Osteoblast (primary cell): ENCODE measurements at regions not wholly inside any gene's neighbourhood (a gene's known extent, or its start where the extent isn't known, plus 50 kb on each side); places are given as distances from the start of the nearest gene placed in this dataset.

Experiments used
- DNase-seq: peaks from one replicate; pipeline ENCODE4 v3.0.0; 2011; ENCODE audit warnings: low spot score, mixed read lengths; ENCODE audit not compliant: insufficient read length; ENCODE audit errors: missing footprints
- H2AFZ ChIP-seq: 2 replicates; pipeline ENCODE4 v1.6.0; 2011; ENCODE audit warnings: mild to moderate bottlenecking, low read length
- H3K27ac ChIP-seq: 2 replicates; pipeline ENCODE4 v1.5.1; 2011; ENCODE audit warnings: mild to moderate bottlenecking, low read depth, low read length, moderate library complexity
- H3K27me3 ChIP-seq: 2 replicates; pipeline ENCODE4 v1.6.0; 2012; ENCODE audit warnings: mild to moderate bottlenecking, control low read depth, inconsistent platforms, low read length, moderate library complexity; ENCODE audit not compliant: insufficient read depth
- H3K36me3 ChIP-seq: 2 replicates; pipeline ENCODE4 v1.5.1; 2011; ENCODE audit warnings: mild to moderate bottlenecking, low read length, control low read depth, moderate library complexity; ENCODE audit not compliant: insufficient read depth
- H3K4me1 ChIP-seq: 2 replicates; pipeline ENCODE4 v1.5.1; 2011; ENCODE audit warnings: mild to moderate bottlenecking, low read length, control low read depth, moderate library complexity; ENCODE audit not compliant: insufficient read depth
- H3K4me2 ChIP-seq: 2 replicates; pipeline ENCODE4 v1.6.0; 2011; ENCODE audit warnings: mild to moderate bottlenecking, low read length; ENCODE audit not compliant: insufficient read depth
- H3K4me3 ChIP-seq: fragments of 200-600 bp; sonication (generic); 3 replicates; pipeline ENCODE4 v1.5.1; 2012; ENCODE audit warnings: mild to moderate bottlenecking, low read length, inconsistent platforms; ENCODE audit not compliant: insufficient read depth
- H3K79me2 ChIP-seq: 2 replicates; pipeline ENCODE4 v1.6.0; 2012; ENCODE audit warnings: mild to moderate bottlenecking, low read length, control low read depth, inconsistent platforms; ENCODE audit not compliant: insufficient read depth
- H3K9me3 ChIP-seq: 2 replicates; pipeline ENCODE4 v1.5.1; 2011; ENCODE audit warnings: low read depth, low read length, control low read depth
- H4K20me1 ChIP-seq: 2 replicates; pipeline ENCODE4 v1.6.0; 2012; ENCODE audit warnings: mild to moderate bottlenecking, low read length, control low read depth; ENCODE audit not compliant: insufficient read depth
- TF ChIP-seq, protein P1 (sequence below): IDR thresholded peaks from 2 replicates; pipeline ENCODE4 v1.5.1; 2011; ENCODE audit warnings: mild to moderate bottlenecking, low read depth, low read length, moderate library complexity; ENCODE audit errors: extremely low read depth

DNA sequence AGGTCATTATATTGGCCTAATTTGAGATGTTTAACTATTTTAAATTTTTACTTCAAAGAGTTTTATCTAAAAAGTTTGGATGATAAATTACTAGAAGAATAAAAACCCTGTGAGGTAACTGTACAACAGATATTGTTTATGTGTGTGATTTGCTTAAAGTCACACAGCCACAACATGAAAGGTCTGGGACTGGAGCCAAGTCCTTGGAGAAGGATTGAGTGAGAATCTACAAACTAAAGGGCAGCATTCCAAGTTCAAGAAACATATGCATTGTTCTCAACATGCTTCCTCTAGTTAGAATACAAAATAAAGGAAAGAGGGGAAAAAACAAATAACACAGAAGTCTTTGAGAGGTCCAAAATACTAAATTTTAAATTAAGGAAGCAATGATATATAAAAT is 131.5 kb upstream of the MON1B start:
- TF ChIP-seq, protein P1, sequence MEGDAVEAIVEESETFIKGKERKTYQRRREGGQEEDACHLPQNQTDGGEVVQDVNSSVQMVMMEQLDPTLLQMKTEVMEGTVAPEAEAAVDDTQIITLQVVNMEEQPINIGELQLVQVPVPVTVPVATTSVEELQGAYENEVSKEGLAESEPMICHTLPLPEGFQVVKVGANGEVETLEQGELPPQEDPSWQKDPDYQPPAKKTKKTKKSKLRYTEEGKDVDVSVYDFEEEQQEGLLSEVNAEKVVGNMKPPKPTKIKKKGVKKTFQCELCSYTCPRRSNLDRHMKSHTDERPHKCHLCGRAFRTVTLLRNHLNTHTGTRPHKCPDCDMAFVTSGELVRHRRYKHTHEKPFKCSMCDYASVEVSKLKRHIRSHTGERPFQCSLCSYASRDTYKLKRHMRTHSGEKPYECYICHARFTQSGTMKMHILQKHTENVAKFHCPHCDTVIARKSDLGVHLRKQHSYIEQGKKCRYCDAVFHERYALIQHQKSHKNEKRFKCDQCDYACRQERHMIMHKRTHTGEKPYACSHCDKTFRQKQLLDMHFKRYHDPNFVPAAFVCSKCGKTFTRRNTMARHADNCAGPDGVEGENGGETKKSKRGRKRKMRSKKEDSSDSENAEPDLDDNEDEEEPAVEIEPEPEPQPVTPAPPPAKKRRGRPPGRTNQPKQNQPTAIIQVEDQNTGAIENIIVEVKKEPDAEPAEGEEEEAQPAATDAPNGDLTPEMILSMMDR: no peak
- no peaks in the 10 kb centered on the region for H4K20me1 ChIP-seq
- no peak overlapping the region for H3K4me2 ChIP-seq
- H3K4me3 ChIP-seq: no peak overlapping the region
- no peaks in the 10 kb centered on the region for H3K9me3 ChIP-seq
- H3K27ac ChIP-seq: no peak overlapping the region
- H3K36me3 ChIP-seq: no peaks in the 10 kb centered on the region
- no peak for DNase-seq
- no peaks in the 10 kb centered on the region for H3K27me3 ChIP-seq
- H3K79me2 ChIP-seq: no peaks in the 10 kb centered on the region
- no peaks in the 10 kb centered on the region for H3K4me1 ChIP-seq
- no peak overlapping the region for H2AFZ ChIP-seq

DNA sequence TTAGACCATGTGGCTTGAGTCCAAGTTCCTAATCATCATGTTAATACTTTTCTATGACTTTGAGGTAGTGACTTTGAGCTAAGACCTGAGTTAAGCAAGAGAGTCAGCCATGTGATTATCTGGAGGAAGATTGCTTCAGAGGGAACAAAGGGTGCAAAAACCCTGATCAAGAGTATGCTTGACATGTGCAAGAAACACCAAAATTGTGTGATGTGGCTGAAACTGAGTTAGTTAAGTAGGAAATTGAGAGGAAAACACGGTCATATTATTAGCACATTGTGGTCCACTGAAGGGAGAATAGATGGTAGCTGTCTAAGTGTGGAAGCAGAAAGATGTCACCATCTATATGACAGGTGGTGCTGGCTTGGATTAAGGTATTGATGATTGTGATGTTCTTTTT is 130.4 kb upstream of the MON1B start:
- Histone ChIP-seq H3K27me3 (no peaks in the 10 kb centered on the region), H3K9me3 (no peaks in the 10 kb centered on the region), H3K4me2 (no peak overlapping the region), H3K4me3 (no peak overlapping the region), H4K20me1 (no peaks in the 10 kb centered on the region), H3K4me1 (no peaks in the 10 kb centered on the region), H3K36me3 (no peaks in the 10 kb centered on the region), H3K27ac (no peak overlapping the region), H3K79me2 (no peaks in the 10 kb centered on the region), H2AFZ (no peak overlapping the region)
- DNase-seq: no peak
- TF ChIP-seq, protein P1: no peak

DNA sequence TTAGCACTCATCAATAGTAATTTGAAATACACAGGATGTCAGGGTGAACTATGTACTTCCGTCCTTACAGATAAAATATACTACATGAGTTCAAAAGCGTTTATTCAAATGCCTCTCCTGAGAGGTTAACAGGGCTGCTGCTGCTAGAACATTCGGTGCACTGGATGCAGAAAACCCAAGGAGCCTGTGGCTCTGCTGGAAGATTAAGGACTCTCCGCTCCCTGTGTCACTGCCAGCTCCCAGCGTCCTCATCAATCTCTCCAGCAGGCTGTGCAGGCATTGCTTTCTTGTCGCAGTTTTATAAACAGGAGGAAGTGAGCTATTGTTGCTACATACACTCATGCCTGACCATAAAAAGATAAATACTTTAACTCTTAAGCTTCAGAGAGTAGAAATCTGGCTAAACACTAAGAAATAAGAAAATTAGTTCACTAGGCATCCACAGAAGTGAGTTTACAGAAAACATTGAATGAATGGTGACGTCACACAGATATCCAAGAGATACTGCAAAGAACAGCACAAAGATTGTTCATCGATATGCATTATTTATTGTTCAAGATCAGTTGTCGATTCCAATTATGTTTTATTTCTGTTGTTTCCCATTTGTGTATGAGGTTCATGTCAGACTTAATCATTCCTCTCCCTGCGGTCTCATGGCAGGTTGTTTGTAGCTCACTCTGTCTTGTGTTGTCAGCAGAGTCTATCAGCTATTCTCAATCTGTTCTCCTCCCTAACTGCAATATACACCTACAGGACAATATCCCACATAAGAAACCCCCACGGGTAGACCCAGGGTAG is 127.9 kb upstream of the MON1B start:
- Histone ChIP-seq H3K4me2 (no peak overlapping the region), H3K27ac (no peak overlapping the region), H4K20me1 (no peaks in the 10 kb centered on the region), H2AFZ (no peak overlapping the region), H3K79me2 (no peaks in the 10 kb centered on the region), H3K27me3 (no peaks in the 10 kb centered on the region), H3K36me3 (no peaks in the 10 kb centered on the region), H3K9me3 (no peaks in the 10 kb centered on the region), H3K4me1 (no peaks in the 10 kb centered on the region), H3K4me3 (no peak overlapping the region)
- DNase-seq: no peak
- TF ChIP-seq, protein P1: no peak

DNA sequence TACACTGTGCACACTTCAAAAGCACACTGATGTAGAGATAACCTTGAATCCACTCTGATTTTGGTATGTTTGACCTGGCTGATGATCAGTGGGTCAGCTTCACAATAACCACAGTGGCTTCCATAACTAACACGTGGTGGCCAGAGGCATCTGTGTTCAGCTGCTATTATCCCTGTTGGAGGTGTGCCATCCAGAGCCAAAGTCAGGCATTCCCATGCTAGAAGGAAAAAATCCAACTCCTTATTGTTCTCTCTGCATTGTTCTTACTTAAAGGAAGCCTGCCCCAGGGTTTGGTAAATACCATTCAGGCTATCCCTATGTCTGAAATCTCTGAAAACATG is 127.3 kb upstream of the MON1B start:
- Histone ChIP-seq H4K20me1 (no peaks in the 10 kb centered on the region), H3K4me2 (no peak overlapping the region), H3K27me3 (no peaks in the 10 kb centered on the region), H3K79me2 (no peaks in the 10 kb centered on the region), H3K27ac (no peak overlapping the region), H3K4me1 (no peaks in the 10 kb centered on the region), H3K9me3 (no peaks in the 10 kb centered on the region), H3K4me3 (no peak overlapping the region), H2AFZ (no peak overlapping the region), H3K36me3 (no peaks in the 10 kb centered on the region)
- no peak for DNase-seq
- TF ChIP-seq, protein P1: no peak
